NCI-H1417 (cell line): ENCODE measurements at regions not wholly inside any gene's neighbourhood (a gene's known extent, or its start where the extent isn't known, plus 50 kb on each side); places are given as distances from the start of the nearest gene placed in this dataset.
"Not testable (repeated sequence)": the region's sequence is repeated elsewhere in the genome, so short reads cannot be mapped to it uniquely, and the experiment has no call there.

Experiments
- DNase-seq, 3 experiments: peaks; one replicate each; lab custom pipeline; 2025; lab: John Stamatoyannopoulos, UW

- no peak for DNase-seq
Measured at GRCh38 chr3:181920409-181920808, 208.7 kb downstream of the SOX2 start.

GRCh38 chr3:181921220-181921619, 209.5 kb downstream of the SOX2 start:
- DNase-seq, result no peak

- DNase-seq, result not testable (repeated sequence)
Measured at GRCh38 chr3:181925841-181926240, 214.1 kb downstream of the SOX2 start.

GRCh38 chr3:181929501-181929900, 217.8 kb downstream of the SOX2 start:
- DNase-seq, result no peak

- no peak for DNase-seq
Measured at GRCh38 chr3:181930105-181930504, 218.4 kb downstream of the SOX2 start.

GRCh38 chr3:181932039-181932438, 220.3 kb downstream of the SOX2 start:
- DNase-seq, result no peak

- DNase-seq, result peak in 1 of 3 experiments; percentile 66
Measured at GRCh38 chr3:181933052-181933618, 221.4 kb downstream of the SOX2 start.

- no peak for DNase-seq
Measured at GRCh38 chr3:181935915-181936314, 224.2 kb downstream of the SOX2 start.

GRCh38 chr3:181936774-181937173, 225.0 kb downstream of the SOX2 start:
- no peak for DNase-seq

GRCh38 chr3:181938580-181938979, 226.9 kb downstream of the SOX2 start:
- DNase-seq, result not testable (repeated sequence)

GRCh38 chr3:181940703-181941102, 229.0 kb downstream of the SOX2 start:
- DNase-seq, result peak in 1 of 3 experiments; percentile 50

- peak in 2 of 3 experiments; percentile 62 to 89 for DNase-seq
Measured at GRCh38 chr3:181941250-181941649, 229.5 kb downstream of the SOX2 start.

GRCh38 chr3:181943285-181943684, 231.6 kb downstream of the SOX2 start:
- no peak for DNase-seq

- DNase-seq, result no peak
Measured at GRCh38 chr3:181947606-181948005, 235.9 kb downstream of the SOX2 start.

- no peak for DNase-seq
Measured at GRCh38 chr3:181948286-181948685, 236.6 kb downstream of the SOX2 start.

GRCh38 chr3:181952221-181952620, 240.5 kb downstream of the SOX2 start:
- DNase-seq, result no peak

GRCh38 chr3:181952929-181953328, 241.2 kb downstream of the SOX2 start:
- no peak for DNase-seq

GRCh38 chr3:181955566-181955965, 243.8 kb downstream of the SOX2 start:
- DNase-seq, result no peak

- DNase-seq, result no peak
Measured at GRCh38 chr3:181956122-181956521, 244.4 kb downstream of the SOX2 start.

GRCh38 chr3:181966393-181966792, 254.7 kb downstream of the SOX2 start:
- DNase-seq, result peak in 1 of 3 experiments; percentile 57

GRCh38 chr3:181969925-181970324, 258.2 kb downstream of the SOX2 start:
- DNase-seq, result peak in 1 of 3 experiments; percentile 37

- DNase-seq, result no peak
Measured at GRCh38 chr3:181971424-181971823, 259.7 kb downstream of the SOX2 start.

GRCh38 chr3:181974198-181974597, 262.5 kb downstream of the SOX2 start:
- peak in 1 of 3 experiments; percentile 14 for DNase-seq

- DNase-seq, result no peak
Measured at GRCh38 chr3:181976526-181976925, 264.8 kb downstream of the SOX2 start.
